Inflammatory macrophage treated with lipopolysaccharide for 1 hour (primary cell): ENCODE measurements at regions not wholly inside any gene's neighbourhood (a gene's known extent, or its start where the extent isn't known, plus 50 kb on each side); places are given as distances from the start of the nearest gene placed in this dataset.

Source experiments
- DNase-seq, 2 donors: peaks; one replicate each; pipeline ENCODE4 v3.0.0-alpha.2; 2020 to 2022

DNA sequence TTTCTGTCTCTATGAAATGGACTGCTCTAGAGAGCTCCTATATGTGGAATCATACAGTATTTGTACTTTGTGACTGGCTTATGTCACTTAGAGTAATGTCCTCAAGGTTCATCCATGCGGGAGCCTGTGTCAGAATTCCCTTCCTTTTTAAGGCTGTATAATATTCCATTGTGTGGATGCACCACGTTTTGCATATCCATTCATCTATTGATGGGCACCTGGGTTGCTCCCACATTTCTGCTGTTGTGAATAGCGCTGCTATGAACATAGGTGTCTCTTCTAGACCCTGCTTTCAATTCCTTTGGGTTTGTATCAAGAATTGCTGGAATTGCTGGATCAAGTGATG is 155.4 kb downstream of the BMP7 start:
- DNase-seq = no peak

DNA sequence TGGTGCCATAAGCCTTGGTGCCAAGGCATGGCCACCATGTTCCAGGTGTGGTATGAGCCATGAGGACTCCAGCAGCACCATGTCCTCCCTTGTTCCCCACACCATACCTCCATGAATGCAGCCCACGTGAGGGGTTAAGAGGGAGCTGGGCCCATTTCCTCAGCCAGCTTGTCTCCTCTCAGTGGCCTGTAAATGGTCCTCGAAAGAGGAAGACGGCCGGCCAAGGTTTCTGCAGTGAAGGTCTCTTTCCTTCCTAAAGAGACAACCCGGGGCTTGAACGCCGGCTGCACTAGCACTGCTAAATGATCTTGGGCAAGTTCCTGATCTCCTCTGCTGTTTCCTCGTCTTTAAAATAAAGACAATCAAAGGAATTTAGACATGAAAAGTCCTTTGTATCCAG is 154.0 kb downstream of the BMP7 start:
- DNase-seq = no peak

DNA sequence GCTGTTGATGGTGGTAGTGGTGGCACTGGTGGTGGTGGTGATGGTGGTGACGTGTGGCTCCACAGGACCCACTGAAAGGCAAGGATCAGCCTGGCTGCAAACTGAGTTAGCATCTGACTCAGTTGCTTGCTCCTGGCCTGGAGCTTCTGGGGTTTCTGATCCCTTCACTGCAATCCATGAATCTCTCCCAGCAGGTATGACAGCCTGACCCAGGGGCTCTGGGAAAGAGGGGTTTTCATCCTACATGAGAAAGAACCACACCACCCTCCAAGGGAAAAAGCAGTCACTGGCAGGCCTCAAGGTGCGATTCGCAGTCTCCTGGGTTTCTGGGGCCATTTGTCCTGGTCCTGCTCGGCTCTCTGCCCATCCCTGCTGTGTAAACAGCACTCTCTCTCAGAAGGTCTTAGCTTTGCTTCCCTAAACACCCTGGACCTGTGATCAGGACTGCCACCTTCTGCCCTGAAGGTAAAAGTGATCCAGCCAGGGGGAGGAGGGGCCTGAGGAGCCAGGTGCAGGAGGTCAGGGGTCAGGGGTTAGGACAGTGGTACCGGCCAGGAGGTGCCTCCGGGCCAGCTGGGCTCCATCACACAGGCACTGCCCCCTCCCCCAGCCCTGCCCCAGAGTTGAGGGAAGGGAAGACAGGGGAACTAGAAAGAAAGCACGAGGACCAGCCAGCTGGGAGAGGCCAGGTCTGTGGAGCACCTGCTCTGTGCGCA is 152.0 kb downstream of the BMP7 start:
- DNase-seq = no peak

DNA sequence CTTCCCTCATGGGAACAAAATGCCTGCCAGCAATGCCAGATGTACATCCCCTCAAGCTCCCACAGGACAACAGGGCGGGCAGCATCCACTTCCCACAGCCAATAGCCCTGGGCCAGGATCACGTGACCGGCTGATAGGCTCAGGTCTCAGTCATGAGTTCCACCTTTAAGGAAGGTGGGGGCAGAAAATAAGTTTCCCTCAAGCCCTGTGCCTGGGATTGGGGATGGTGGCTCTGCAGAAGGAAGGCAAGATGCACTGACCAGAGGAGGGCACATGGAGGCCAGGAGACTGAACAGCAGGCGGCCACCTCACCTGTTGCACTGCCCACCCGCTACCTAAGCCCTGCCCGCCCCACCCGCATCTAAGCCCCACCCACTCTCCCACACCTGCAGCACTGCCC is 149.1 kb downstream of the BMP7 start:
- DNase-seq = no peak

DNA sequence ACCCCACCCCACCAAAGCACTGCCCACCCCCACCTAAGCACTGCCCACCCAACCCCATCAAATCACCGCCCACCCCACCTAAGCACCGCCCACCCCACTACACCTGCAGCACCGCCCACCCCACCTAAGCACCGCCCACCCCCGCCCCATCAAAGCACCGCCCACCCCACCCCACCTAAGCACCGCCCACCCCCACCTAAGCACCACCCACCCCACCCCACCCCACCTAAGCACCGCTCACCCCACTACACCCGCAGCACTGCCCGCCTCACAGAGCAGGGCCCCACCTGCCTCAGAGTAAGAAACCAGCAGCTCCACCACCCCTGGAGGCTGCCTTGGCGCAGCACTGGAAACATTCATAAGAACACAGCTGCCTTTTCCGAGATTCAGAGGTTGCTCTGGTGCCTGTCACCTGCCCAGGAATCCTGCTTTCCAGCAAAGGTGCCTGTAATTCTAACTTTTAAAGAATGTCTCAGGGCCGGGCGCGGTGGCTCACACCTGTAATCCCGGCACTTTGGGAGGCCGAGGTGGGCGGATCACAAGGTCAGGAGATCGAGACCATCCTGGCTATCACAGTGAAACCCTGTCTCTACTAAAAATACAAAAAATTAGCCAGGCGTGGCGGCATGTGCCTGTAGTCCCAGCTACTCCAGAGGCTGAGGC is 148.2 kb downstream of the BMP7 start:
- no peak for DNase-seq
